Epidermal melanocyte (primary cell): ENCODE measurements at regions not wholly inside any gene's neighbourhood (a gene's known extent, or its start where the extent isn't known, plus 50 kb on each side); places are given as distances from the start of the nearest gene placed in this dataset.

ENCODE experiments used
- DNase-seq: peaks from one replicate; pipeline ENCODE4 v3.0.0; 2011; ENCODE audit warnings: low spot score; ENCODE audit not compliant: insufficient read length

DNA sequence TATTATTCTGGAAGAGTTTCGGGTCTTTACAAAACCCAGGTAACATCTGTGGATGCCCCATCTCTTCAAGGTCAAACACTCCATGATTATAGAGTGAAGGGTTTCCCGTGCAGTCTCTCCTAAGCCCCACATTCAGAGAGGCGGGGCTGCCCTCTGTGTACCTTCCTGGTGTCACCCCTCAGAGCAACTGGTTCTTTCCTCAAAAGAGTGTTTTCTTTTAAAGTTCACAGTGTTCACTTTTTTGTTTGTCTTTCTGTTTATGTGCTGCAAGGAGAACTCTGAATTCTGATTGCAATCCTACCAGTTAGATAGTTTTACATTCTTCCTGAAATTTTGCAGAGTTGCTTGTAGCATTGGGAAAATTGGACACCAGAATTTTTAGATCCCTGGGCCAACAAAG lies 190.2 kb downstream of the ADAMTS15 start:
- no peak for DNase-seq

DNA sequence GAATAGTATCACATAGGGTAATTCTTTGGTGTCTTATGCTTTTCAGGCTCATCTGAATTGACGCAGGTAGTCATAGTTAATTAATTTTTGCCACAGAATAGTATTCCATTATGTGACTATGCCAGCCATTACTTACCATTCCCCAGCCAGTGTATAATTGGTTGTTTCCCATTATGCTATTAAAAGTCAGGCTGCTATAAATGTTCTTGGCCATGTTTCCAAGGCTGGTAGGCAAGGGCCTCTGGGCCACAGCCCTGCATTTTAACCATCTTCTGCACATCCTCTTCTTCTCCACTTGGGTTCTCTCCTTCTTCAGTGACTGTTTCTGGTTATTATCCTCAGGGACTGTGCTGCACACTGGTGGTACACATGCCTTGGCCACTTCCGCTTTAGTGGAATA lies 190.9 kb downstream of the ADAMTS15 start:
- DNase-seq: no peak

DNA sequence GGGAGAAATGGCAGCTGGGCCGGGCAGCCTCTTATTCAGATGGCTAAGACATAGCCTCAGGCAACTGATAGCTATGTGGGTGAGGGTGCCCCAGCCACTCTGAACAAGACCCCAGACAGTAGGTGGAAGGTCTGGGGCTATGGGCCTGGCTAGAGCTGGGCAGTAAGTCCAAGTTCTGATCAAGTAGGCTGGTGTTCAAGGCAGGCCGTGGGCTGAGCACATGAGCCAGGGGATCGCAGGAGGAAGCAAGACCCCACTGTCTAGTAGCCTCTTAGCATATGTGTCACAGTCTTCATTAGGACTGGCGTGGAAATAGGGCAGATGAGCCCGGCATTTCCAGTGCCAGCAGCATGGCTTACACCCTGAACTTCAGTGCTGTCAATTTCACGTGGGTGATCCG lies 192.1 kb downstream of the ADAMTS15 start:
- DNase-seq: no peak

DNA sequence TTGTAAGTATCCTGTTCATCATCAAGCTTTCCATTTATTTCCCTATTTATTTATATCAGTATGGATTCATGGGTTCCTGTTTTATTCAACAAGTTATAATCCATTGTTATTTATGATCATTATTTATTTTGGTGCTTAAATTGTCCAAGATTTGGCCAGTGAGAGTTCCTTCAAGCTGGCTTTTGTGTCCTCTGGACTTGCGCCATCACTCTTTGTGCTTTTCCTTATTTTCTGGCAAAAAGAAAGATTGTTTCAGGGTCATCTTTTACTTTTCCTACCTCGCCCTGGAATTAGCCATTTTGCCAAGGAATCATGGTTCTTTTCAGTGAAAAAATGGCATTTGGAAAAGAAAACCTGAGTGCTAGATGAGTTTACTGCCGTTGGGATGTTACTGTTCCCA lies 193.4 kb downstream of the ADAMTS15 start:
- DNase-seq: no peak

DNA sequence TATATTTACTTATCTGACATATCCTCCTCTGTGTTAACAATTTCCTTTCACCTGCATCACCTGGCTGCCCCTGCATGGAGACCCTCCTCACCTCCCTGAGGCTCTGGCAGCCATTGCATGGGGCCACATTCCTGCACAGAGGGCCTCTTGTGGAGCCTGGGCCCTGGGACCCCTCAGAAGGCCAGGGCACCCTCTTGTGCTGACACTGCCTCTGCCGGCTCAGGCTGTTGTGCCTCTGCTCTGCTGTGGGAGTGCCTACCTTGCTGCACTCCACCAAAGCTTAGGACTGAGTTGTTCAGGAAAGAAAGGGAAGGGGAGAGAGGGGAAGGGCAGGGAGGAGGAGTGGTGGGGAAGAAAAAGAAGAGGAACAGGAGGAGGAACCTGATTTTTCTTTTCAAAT lies 194.5 kb downstream of the ADAMTS15 start:
- no peak for DNase-seq

DNA sequence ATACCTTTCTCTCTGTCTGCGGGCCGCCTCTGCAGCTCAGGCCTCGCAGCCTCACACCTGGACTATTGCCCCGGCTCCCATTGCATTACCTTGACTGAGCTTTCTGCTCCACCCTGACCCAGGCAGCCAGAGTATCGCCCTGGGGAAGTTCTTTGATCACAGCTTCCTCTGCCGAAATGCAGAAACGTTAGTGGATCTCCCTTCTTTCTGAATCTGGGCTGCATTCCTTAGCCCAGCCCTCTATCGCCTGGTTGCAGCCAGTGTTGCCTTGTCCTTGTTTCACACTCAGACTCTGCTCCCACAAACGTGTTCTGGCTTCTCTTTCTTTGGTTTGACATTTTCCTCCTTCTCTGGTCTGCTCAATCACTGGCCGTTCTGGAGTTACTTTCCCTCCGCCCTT lies 195.7 kb downstream of the ADAMTS15 start:
- no peak for DNase-seq

DNA sequence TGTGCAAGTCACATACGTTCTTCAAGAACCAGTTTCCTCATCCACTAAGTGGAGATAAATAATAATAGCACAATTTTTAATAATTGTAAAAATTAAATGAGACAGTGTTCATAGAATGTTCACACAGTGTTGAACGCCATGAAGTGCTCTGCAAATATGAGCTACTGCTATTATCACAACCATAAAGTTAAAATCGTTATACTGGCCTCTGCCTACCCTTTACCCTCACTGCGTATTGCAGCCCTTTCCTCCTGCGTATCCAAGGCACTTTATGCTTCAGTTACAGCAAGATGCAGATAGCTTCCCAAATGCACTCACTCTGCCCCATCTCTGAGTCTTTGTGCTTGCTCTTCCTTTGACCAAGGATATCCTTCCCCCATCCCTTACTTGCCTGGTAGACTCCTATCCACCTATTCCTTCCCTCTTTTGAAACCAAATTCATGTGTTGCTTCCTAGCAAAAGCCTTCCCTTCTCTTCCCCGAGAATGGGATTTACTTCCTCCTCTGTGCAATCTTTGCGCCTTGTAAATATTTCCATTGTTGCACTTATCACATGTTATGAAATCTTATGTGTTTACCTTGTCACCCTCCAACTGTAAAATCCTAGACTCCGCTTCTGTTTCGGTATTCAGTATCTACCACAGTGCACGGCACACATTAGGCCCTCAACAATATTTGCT lies 196.9 kb downstream of the ADAMTS15 start:
- DNase-seq: no peak

DNA sequence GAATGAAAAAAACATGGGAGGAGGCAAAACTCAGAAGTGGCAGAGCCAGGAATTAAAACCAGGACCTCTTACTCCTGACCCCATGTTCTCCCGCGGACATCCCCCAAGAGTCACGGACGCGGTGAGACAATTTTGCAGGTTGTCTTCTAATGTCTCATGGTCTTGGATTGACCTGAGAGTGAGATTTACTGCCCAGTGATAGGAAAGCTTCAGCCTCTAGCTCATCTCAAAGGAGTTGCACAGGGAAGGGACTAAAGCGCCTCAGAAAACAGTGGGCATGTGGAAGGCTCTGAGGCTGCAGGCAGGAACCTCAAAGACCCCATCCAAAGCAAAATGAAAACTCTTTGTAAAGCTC lies 197.4 kb downstream of the ADAMTS15 start:
- no peak for DNase-seq

DNA sequence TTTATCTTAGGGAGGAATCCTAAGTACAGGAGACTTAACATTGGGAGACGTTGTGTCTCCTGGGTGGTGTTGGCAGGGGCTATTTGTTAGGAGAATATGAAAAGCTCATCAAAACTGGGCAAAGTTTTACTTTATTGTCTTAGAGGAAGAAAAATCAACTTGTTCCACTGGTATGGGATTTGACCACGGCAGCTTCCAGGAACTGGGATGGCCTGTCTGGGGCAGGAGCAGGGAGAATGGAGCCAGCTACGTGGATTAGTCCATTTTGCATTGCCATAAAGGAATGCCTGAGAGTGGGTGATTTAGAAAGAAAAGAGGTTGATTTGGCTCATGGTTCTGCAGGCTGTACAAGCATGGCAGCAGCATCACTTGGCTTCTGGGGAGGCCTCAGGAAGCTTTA lies 198.4 kb downstream of the ADAMTS15 start:
- DNase-seq: no peak

- DNase-seq: no peak
Observed at GRCh38 chr11:130647371-130647770, 198.9 kb downstream of the ADAMTS15 start.

- no peak for DNase-seq
Observed at GRCh38 chr11:130649801-130650200, 201.4 kb downstream of the ADAMTS15 start.

GRCh38 chr11:130650456-130651030 lies 202.1 kb downstream of the ADAMTS15 start:
- no peak for DNase-seq

- DNase-seq: no peak
Observed at GRCh38 chr11:130651066-130651855, 202.8 kb downstream of the ADAMTS15 start.

GRCh38 chr11:130652671-130653335 lies 204.4 kb downstream of the ADAMTS15 start:
- no peak for DNase-seq

DNA sequence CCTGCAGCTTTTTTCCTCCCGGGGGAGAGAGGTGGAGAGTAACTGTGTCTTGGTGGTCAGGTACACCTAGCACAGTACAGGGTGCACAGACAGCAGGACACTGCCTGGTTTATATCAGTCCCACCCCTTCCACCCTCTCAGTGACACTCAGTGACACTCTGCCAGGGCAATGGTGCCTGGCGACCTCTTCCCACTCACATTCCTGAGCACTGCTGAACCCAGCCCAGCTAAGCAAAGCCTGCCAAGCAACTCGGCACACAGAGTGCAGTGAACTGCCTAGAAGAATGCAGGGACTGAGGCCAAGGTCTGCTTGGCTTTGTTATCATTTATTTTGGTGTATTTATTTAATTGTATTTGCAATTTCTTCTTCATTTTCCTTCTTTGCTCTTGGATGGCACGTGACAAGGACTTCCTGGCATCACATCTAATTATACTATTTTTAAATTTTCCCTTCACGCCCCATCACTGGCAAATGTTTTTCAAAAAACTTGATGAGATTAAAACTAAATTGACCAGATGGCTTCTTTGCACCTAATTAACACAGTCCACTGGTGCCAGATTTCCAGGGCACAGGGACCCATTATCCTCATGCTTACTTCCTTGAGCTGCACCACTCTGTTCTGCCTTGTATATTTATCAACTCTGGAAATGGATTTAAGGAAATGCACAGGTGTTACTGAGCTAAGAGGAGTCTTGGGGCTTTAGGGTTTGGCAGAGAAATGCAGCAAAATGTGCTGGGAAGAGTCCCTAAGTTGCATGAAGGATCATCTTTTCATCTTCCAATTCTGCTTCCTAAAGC lies 205.6 kb downstream of the ADAMTS15 start:
- no peak for DNase-seq

DNA sequence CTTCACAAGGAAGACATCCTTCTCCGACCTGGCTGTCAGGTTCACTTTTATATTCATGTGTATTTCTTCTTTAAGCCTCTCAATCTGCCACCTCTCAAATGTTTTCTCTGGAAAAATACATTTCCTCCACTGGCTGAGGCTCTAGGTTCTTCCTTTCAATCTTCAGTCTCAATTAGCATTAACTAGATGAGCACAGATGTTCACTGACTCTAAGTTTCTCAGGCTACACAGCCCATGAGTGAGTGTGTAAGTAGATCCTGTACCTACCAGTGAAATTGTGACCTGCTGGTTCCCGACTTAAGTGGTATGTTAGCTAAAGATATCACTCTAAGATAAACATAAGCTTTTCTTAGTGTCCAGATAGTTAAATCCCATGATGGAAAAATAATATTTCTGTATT lies 206.9 kb downstream of the ADAMTS15 start:
- no peak for DNase-seq

GRCh38 chr11:130666781-130667251 lies 218.4 kb downstream of the ADAMTS15 start:
- DNase-seq: no peak

GRCh38 chr11:130668751-130669150 lies 220.3 kb downstream of the ADAMTS15 start:
- no peak for DNase-seq

DNA sequence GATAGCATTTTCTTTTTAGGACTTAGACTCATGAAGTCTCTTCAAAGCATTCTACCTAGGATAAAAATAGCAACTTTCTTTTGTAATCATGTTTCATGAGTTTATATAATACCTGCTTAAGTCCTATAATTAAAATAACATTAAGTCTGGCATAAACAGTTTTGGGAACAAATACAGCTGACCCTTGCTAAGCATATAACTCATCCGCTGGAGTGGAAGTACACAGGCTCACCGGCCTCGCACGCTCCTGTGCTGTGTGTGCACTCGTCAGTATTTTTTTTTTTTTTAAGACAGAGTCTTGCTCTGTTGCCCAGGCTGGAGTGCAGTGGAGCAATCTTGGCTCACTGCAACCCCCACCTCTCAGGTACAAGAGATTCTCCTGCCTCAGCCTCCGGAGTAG lies 221.8 kb downstream of the ADAMTS15 start:
- no peak for DNase-seq

- no peak for DNase-seq
Observed at GRCh38 chr11:130671801-130672700, 223.6 kb downstream of the ADAMTS15 start.
